H4 (cell line): ENCODE measurements at regions not wholly inside any gene's neighbourhood (a gene's known extent, or its start where the extent isn't known, plus 50 kb on each side); places are given as distances from the start of the nearest gene placed in this dataset.

Source experiments
- DNase-seq: peaks from one replicate; pipeline ENCODE4 v3.0.0-alpha.2; 2015; ENCODE audit warnings: low spot score

DNA sequence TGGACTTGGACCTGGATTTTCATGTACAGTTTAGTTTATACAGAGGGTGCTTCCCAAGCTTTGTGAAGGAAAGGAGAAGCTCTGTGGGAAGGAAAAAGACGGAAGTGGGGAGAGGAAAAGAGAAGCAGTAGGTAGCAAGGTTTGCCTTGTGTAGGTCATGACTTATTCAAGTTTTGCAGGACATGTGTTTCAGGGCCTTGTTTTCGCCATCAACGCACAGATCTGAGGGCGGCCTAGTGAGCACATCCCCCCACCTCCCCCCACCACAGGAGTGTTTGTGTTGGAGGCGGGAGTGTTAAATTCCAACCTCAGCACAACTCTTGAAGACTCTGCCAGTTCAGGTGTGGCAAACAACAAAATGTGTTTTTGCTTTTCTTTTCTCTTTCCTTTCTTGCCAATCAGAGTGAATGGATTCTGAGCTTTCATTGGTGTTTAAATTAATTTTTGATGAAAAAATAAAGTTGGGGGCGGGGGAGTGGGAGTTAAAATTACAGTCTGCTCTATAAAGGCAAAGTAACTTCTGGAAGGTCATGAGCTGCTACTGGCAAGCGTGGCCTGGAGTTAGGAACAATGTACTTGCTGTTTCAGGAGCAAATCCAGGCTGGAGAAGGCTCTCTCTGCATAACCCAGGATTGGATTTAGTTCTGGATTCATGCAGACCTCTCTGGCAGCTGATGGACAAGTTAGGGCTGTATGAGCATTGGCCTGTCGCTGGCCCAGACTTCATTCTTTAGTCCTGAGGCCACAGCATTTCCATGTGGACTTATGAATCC lies 338.5 kb downstream of the CD83 start:
- DNase-seq: no peak

DNA sequence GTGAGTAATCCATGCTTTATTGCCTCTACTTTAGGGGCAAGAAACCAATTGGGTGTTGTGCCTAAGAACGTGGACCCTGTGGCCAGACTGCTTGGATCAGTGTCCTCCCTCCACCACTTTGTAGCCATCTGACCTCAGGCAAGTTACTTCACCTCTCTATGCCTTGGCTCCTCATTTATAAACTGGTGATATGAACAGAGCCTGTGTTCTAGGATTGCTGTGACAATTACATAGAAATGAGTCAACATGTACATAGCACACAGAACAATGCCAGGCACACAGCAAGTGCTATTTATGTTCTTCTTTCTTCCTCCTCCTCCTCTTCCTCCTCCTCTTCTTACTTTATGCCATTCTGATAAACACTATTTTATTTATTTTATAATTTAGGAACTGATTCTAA lies 339.4 kb downstream of the CD83 start:
- DNase-seq: no peak

DNA sequence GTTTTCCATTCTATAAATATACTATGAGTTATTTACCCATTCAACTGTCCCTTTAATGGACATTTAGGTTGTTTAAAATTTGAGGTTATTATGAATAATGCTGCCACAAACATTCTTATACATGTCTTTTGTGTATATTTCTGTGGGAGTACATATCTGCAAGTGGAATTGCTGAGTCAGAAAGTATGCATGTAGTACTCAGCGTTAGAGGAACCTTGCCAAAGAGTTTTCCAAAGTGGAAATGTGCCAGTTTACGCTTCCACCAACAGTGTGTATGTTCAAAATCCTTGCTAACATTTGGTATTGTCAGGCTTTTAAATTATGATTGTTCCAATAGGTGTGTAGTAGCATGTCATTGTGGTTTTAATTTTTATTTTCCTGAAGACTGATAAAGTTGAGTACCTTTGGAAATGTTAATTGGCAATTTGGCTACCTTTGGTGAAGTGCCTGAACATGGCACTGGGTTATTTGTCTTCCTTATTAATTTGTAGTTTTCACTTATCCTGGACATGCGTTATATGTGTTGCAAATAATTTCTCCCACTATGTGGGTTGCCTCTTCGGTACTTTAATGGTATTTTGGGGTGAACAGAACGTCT lies 341.2 kb downstream of the CD83 start:
- DNase-seq: peak; percentile 78

DNA sequence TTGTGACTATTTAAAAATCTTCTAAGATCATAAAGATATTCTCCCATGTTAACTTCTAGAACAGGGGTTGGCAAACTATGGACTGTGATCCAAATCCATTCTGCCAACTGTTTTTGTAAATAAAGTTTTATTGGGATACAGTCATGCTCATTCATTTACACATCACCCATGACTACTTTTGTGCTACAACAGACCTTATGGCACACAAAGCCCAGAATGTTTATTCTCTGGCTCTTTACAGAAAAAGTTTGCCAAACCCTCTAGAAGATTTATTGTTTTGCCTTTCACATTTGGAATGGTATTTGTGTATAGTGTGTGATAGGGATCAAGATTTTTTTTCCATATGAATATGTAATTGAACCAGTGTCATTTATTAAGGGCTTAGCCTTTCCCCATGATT lies 341.7 kb downstream of the CD83 start:
- no peak for DNase-seq

DNA sequence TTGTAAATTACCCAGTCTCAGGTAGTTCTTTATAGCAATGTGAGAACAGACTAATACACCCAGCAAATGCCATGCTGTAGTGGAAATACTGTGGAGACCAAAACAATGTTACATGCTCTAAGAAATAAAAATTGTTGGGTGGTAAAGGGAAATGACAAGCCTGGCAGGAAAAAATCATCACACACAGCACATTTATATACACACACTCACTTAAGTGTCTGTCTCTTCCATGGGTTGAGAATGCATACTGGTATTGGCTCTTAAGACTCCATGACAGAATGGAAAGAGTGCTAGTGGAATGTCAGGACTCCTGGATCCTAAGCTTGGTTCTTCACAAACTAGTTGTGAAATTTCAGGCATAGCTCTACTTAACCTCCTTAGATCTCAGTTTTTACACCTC lies 343.0 kb downstream of the CD83 start:
- no peak for DNase-seq

DNA sequence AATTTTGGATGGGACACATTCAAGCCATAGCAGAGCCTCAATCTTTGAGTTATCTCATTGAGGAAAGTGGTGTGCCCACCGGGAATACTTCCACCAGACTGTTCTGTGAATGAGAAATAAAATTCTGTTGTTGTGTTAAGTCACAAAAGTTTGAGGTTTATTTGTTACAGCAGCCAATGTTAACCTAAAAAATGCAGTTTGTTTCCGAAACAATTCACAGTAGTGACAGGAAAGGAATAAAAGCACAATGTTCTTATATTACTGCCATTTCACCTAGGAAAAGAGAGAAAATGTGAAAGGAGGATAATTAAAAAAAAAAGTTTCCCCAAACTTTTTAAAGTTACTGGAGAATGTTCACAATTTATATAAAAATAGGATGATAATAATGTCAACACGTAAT lies 344.6 kb downstream of the CD83 start:
- no peak for DNase-seq

DNA sequence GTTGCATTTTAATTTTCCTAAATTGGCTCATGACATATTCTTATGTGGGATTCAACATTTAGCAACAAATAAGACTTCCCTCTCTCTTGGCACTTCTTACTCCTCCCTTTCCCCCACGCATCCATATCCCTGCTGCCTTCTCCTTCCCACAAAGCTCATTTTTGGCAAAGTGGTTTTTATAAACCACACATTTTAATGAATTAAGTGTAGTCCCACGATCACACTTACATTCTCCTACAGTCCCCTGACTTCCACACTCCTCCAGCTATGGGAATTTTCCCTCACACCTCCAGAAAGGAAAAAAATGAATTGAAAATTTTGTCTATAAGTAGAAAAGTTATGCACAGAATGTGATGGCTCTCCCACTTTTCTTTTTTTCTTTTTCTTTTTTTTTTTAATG lies 345.0 kb downstream of the CD83 start:
- no peak for DNase-seq

DNA sequence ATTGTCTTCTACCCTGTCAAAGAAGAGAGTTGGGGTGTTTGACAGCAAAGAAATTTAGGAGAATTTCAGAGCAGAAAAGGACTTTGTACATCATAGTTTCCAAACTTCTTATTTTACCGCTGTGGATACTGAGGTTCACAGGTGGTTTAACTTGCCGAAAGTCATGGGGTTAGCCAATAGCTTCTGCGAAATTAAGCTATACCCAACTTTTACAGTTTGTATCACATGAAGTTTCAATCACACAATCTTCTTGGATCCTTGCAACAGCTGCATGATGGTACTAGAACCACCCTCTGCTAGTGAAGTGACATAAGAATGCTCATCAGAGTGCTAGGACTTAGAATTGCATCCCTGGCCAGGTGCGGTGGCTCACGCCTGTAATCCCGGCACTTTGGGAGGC lies 345.5 kb downstream of the CD83 start:
- DNase-seq: no peak

DNA sequence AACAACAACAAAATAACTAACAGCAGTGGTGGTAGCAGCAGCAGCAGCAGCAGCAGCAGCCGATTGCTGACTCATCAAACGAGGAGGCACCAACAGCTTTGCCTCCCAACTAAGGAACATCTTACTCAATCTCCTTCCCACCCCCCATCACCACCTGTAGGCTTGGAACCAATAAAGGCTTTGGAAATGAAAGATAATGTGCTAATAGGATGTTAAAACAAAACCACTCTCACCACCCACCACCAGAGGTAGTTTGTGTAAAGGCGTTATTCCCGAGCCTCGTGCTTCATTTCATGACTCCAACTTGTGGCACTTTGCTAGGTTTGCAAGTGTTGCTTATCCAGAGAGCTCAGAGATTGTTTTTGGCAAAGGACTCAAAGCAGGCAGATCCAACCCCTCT lies 346.5 kb downstream of the CD83 start:
- peak; percentile 26 for DNase-seq

DNA sequence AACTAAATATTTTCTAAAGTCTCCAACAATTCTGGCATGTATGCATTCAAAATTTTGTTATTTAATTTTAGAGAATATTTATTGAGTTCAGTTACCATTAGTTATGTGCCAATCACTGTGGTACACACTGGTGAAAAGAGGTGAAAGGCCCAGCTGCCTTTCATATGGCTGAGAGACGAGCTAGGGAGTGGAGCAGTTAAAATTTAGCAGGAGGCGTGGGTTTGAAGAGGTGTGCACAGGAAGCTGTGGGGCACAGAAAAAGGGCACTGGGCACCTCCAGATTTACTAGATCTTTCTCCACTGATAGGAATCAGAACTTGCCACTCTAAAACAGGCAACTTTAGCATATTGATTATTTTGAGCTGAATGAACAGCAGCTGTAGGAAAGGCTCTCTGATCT lies 347.1 kb downstream of the CD83 start:
- DNase-seq: no peak

DNA sequence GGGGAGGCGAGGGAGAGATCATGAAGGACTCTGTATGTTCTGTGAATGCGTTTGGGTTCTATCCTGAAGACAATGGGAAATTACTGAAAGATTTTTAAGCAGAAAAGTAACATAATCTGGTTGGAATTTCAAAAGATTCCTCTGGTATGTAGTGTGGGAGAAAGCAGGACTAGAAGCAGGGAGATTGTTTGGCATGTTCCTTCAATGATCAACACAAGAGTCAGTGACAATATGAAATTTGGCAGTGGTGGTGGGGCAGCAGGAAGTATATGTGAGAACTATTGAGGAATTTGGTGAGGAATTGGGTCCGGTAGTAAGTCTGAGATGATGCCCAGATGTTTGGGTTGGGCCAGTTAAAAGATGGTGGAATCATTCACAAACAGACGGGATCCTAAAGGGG lies 348.7 kb downstream of the CD83 start:
- DNase-seq: no peak

DNA sequence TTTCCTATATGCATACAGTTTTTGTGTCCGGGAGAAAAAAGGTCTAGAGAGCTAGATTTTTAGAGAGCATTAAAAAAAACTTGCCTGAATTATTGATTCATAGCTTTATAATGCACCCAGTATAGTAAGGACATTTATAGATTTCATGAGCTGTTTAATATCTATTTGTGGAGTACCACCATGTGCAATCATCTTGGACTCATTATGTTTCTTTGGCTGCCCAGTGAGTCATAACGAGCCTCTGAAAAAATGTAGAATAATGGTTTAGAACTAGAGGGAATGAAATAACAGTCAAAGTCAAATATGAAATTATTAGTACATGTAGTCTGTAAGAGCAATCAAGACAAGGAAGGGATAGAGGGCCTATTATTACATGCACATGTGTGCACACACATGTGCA lies 350.0 kb downstream of the CD83 start:
- no peak for DNase-seq

DNA sequence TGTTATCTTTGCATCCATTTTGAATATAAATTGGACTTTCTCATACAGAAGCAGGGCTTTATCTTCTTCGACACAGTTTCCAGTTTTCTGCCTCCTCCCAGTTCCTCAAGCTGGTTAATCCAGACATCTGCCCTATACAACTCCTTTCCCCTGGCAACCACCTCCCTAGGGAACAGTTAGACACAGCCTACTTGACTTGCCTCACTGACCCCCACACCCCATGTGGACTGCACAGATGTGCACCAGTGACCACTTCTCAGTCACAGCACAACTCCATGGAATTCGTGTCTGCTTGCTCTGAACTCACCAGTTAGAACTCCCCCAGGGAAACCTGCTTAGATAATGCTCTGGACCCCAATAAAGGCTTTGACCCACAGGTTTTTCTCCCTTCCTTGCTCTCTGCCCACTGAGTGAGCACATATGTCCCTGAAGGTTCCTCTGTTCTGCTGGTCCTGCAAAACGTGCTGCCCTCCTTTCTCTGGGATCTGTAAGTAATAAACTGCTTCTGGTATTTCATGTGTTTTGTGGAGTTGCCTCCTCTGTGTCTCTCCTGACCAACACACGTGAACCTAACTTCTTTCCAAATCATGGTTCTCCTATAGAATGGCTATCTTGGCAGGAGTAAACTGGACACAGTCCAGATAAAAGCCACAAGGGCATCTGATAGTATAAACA lies 351.2 kb downstream of the CD83 start:
- DNase-seq: no peak

DNA sequence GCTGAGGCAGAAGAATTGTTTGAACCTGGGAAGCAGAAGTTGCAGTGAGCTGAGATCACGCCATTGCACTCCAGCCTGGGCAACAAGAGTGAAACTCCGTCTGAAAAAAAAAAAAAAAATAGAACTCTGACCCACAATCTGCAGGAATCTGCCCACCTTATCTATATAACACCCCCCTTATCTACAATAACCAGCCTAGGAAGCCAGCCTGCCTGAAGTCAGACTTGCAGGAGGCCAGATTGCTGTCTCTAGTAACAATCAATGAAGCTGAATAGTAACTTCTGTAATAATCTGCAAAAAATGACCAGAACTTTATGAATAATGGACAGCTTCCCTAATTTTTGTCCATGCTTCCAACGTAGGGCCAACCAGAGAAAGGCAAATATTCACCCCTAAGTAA lies 352.5 kb downstream of the CD83 start:
- DNase-seq: no peak

DNA sequence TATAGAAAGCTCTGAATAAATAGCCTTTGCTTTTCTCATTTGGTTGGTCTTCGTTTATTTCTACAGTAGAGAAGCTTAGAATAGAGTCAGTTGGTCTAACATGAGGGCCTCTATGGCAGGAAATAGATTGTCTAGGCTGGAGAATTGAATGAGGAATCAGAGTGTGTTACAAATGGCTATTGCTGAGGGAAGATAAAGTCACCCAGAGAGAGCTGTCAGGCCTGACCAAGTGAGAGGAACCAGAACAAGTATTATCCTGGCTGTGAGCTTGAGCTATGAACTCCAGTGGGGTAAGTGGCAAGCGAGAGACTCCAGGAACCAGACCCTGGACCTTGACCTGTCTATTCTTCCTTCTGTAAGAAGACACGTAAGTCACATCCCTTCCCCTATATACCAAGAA lies 353.1 kb downstream of the CD83 start:
- no peak for DNase-seq

DNA sequence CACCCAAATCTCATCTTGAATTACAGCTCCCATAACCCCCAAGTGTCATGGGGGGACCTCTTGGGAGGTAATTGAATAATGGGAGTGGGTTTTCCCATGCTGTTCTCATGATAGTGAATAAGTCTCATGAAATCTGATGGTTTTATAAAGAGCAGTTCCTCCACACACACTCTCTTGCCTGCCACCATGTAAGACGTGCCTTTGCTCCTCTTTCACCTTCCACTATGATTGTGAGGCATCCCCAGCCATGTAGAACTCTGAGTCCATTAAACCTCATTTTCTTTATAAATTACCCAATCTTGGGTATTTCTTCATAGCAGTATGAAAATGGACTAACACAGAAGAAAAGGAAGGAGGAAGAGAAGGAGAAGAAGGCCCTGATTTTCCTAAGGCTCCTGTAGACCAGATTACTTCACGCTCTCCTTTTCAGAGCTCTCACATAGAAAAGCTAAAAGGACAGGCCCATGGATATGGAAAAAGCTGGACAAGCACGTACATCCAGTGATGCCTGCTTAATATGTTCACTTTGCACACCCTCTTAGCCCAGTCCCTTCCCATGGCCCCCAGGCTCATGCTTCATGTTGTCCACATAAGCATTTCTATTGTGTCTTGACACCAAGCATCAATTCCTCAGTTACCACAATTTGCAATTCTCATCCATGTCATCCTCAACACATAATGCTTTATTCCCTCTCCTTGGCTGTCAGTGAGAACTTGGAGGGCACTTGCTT lies 354.8 kb downstream of the CD83 start:
- DNase-seq: no peak

DNA sequence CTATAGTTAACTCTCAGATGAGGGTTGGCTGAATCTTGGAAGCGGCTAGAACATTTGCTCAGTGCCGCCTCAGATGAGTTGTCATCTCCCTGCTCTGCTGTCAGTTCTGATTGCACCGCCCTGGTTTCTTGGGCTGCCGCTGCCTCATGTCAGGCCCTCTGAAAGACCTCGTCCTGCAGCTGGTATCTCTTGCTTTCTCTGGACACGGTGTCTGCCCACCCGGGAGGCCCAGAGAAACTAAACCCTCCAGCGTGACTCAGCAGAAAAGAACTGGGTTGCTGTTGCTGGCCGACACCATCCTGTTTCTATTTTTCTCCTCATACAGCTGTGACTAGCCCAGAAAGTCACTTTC lies 355.4 kb downstream of the CD83 start:
- DNase-seq: no peak

DNA sequence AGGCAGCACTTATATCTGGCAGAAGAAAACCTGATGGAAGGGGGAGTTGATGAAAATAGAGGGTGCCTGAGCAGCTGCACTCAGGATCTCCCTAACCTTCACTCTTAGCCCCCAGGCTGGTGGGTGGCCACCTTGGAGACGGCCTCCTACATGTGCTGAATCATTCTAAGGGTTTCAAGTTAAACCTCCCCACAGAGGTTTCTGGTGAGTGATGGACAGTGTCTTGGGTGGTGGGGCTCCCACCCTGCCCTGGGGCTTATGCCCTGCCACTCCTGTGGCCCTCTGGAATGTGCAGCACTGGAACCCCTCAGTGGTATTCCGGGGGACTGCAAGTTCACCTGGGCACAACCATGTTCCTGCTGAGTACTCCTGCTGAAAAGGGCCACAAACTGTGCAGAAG lies 357.2 kb downstream of the CD83 start:
- no peak for DNase-seq

DNA sequence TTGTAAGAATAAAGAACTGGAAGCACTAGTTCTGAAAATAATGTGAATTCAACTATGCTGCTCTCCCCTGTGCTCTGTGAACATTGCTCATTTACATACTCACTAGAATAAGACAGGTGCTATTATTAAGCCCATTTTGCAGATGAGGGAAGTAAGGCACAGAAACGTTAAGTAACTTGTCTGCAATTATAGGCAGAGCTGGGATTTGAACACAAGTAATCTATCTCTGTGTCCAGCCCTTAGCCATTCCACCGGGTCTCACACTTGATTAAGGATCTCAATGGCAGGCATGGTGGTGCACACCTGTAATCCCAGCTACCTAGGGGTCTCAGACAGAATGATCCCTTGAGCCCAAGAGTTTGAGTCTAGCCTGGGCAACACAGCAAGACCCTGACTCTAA lies 357.7 kb downstream of the CD83 start:
- DNase-seq: no peak

DNA sequence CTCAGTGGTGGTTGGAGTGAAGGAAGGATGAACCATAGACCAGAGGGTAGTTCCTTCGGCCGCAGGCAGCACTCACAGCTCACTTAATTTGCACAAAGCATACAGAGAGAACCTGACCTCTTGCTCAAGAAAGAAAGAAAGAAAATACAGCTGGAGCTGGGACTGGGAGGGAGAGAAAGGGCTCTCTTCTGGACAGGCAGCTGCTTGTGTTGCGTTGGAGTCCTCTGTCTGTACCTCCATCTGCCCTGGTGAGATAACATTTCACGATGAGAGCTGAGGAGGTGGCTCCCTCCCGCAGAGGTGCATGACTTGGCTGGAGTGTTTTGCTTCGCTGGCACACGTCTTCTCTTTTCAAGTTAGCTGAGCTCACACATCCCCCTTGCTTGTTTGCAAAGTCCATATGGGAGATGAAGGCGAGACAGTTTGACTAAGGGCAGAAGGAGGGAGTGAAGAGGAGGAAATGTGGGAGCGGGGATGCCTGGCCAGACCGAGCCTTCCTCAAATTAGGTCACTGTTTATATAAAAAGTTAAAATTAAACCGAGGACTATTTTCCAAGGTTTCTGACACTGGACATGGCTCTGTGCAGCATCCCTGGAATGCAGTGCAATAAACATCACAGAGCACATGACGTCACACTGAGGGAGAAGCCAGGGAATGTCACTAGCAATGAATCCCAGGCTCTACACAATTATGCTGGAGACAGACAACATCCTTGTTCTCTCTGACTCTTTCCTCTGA lies 359.4 kb downstream of the CD83 start:
- peak; percentile 81 for DNase-seq

DNA sequence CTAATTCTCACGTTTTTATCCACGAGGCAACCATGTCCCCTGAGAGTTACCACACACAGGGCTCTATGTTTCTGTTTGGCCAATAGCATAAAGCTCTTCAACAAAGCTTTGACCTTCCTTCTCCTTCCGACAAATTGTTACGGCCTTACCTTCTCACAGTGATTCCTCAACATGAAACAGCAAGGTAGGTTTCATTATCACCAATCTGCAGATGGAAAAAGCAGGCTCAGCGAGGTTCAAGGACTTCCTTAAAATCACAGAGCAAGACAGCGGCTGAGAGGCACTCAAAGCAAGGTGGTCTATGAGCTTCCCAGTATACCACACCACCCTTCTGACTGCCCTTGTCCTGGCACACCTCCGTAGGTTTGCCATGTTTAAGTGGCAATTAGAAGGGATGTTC lies 360.0 kb downstream of the CD83 start:
- no peak for DNase-seq
